PC-3 (cell line): ENCODE measurements at regions not wholly inside any gene's neighbourhood (a gene's known extent, or its start where the extent isn't known, plus 50 kb on each side); places are given as distances from the start of the nearest gene placed in this dataset.

ENCODE experiments used
- CTCF ChIP-seq: fragments of 300-600 bp; sonication (generic); conservative IDR thresholded peaks from 2 replicates; pipeline ENCODE4 v1.5.1; 2017; ENCODE audit warnings: antibody characterized with exemption, low read depth, mild to moderate bottlenecking, low read length
- EZH2 ChIP-seq: fragments of 300-600 bp; sonication (generic); IDR thresholded peaks from one replicate; pipeline ENCODE4 v1.6.1; 2017; ENCODE audit warnings: antibody characterized with exemption, mild to moderate bottlenecking, low read length; ENCODE audit not compliant: unreplicated experiment
- EZH2phosphoT487 ChIP-seq: fragments of 300-600 bp; sonication (generic); IDR thresholded peaks from 2 replicates; pipeline ENCODE4 v1.6.1; 2018; ENCODE audit warnings: mild to moderate bottlenecking, antibody characterized with exemption, low read length, borderline replicate concordance

- TF ChIP-seq CTCF, result no peak
- TF ChIP-seq EZH2phosphoT487, result no peak
- no peak for TF ChIP-seq EZH2
Observed at GRCh38 chr16:87248714-87249113, 68.5 kb downstream of the C16orf95 start.
